Bone marrow (tissue), 2 donors: ENCODE measurements at regions not wholly inside any gene's neighbourhood (a gene's known extent, or its start where the extent isn't known, plus 50 kb on each side); places are given as distances from the start of the nearest gene placed in this dataset.
"Not testable (repeated sequence)": the region's sequence is repeated elsewhere in the genome, so short reads cannot be mapped to it uniquely, and the experiment has no call there.

ENCODE experiments used
- DNase-seq, 2 donors: peaks; one replicate each; lab custom pipeline; 2025; lab: John Stamatoyannopoulos, UW

- DNase-seq = no peak
Observed at GRCh38 chr9:74092491-74092834, 404.7 kb upstream of the RORB start.

- not testable (repeated sequence) for DNase-seq
Observed at GRCh38 chr9:74094037-74094436, 403.1 kb upstream of the RORB start.

DNA sequence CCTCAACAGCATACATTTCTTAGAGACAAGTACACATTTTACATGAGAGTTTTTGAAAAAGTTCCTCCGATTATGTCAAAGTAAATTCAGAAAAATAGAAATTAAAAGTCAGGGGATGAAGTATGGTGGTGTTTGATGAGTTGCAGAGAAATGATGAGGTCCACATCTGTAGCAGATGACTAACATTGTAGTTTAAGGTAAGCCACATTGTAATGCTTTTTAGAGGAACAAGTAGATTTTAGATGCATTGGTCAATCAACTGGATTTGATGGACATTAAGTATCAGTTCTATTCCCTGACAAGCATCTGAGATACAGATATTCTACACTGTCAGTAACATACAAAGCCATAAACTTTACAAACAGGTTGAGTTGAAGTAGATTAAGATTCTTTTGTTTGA, 402.4 kb upstream of the RORB start:
- no peak for DNase-seq

GRCh38 chr9:74095925-74096324, 401.2 kb upstream of the RORB start:
- DNase-seq = no peak

DNA sequence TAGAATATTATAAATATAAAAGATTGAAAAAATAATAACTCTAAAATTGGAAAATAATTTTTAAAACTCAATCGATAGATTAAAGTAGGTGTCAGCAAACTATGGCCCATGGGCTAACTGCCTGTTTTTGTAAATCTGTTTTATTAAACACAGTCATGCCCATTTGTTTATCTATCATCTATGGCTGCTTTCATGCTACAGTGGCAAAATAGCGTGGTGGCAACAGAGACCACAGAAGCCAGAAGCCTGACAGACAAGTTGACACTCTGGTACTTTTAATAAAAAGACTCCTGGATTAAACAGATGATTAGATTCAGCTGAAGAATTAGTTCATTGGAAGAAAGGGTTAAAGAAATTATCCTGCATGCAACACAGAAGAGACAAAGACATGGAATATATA, 400.7 kb upstream of the RORB start:
- no peak for DNase-seq

- DNase-seq = no peak
Observed at GRCh38 chr9:74100042-74100441, 397.1 kb upstream of the RORB start.

DNA sequence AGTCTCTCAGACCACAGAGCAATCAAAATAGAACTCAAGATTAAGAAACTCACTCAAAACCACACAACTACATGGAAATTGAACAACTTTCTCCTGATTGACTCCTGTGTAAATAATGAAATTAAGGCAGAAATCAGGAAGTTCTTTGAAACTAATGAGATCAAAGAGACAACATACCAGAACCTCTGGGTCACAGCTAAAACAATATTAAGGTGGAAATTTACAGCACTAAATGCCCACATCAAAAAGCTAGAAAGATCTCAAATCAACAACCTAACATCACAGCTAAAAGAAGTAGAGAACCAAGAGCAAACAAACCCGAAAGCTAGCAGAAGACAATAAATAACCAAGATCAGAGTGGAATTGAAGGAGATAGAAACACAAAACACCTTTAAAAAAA, 395.0 kb upstream of the RORB start:
- DNase-seq = not testable (repeated sequence)

- DNase-seq = no peak
Observed at GRCh38 chr9:74102702-74103101, 394.4 kb upstream of the RORB start.

DNA sequence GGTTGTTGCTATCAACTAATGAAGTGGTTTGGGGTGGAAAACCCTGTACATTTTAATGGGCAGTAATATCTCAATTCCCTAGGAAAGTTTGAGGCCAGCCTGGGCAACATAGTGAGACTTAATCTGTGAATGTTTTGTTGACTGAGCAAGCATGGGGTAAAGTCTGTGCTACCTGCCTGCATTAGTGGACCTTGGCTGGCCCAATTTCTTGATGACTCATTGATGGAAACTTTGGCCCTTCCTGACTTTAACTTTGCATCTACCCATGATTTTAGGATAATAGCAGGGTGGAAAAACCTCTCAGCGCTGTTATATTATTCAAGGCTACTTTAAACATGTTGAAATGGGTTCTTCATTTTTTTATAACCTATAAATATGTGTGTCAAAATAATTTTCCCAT, 389.4 kb upstream of the RORB start:
- DNase-seq = no peak

DNA sequence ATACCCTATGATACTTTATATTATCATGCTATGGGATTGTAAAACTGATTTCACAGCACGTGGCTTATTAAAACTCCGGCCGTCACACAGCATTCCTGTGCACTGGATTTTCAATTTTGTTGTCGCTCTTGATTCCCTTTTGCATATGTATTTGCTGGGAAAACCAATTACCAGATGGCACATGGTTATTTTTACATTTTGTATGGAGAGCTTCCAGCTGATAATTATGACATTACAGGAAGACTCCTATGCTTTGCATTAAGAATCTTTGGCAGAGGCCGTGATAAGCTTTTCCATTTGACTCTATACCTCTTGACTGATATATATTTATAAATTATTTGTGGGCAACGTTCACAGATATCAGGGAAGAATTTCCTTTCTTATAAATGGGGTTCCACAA, 381.2 kb upstream of the RORB start:
- DNase-seq = no peak

DNA sequence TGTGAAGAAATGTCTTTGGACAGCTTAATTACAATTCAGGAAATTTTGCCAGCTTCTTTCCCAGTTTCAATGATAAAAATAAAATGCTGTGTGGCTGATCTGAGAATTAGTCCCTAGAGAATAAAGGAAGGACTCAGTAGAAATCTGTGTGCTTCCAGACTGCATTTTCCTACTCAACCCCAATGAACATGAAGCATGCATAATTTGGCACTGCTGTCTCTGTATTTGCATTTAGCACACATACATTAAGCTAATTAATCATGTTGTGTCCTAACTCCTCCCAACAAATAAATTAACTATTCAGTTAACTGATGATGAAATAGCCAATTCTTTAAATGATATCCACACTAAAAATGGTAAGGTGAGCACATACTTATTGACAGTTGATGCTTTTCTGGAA, 380.0 kb upstream of the RORB start:
- no peak for DNase-seq

GRCh38 chr9:74117731-74118130, 379.4 kb upstream of the RORB start:
- no peak for DNase-seq

DNA sequence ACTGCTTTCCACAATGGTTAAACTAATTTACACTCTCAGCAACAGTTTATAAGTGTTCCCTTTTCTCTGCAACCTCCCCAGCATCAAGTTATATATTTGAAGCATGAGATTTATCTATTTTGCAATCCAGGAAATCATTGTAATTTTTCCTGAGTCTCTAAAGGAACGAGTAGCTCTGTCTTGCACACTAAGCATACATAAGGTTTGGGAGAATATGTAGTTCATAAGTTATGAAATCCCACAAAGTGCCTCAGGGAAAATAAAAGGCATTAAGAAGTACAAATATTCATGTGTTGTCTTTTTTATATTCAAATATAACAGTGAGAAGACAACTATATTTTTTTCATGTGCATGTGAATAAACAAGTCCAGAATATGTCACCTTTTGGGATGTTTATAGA, 377.1 kb upstream of the RORB start:
- no peak for DNase-seq

GRCh38 chr9:74120470-74120869, 376.7 kb upstream of the RORB start:
- DNase-seq = no peak

- DNase-seq = no peak
Observed at GRCh38 chr9:74122216-74122615, 374.9 kb upstream of the RORB start.

- DNase-seq = no peak
Observed at GRCh38 chr9:74122661-74123060, 374.5 kb upstream of the RORB start.

DNA sequence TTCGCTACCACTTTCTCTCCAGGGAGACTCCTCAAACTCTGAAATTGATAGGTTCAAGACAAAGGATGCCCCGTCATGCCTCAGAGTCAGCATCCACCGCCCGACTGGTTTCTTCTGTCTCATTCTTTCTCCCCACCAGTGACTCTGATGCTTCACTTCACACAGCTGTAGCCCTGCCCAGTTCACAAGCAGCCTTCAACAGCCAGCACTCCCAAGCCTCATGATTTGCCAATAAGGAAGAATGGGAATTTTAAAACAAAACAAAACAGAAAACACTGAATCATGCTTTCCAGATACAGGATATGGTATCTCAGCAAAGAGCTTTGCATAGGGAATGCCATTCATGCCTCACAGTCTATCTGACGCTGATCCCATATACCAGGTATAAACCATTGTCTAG, 371.2 kb upstream of the RORB start:
- DNase-seq = no peak

GRCh38 chr9:74132986-74133385, 364.1 kb upstream of the RORB start:
- DNase-seq = no peak

DNA sequence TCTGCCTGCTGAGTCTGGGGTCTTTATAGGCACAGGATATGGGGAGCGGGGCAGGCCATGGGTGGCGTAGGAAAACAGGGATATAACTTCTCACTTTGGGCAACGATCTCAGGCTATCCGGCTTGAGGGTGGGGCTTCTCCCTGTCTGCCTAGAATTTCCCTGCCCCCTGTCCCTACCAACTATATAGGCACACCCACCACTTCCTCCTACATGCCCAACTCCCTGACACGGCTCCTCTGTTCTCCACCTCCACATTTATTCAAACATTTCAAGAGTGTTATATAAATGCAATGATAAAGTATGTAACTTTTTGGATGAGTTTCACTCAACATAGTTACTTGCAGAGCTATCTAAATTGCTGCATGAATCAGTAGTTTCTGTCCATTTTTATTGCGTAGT, 363.2 kb upstream of the RORB start:
- DNase-seq = no peak

- DNase-seq = no peak
Observed at GRCh38 chr9:74138182-74138581, 359.0 kb upstream of the RORB start.

DNA sequence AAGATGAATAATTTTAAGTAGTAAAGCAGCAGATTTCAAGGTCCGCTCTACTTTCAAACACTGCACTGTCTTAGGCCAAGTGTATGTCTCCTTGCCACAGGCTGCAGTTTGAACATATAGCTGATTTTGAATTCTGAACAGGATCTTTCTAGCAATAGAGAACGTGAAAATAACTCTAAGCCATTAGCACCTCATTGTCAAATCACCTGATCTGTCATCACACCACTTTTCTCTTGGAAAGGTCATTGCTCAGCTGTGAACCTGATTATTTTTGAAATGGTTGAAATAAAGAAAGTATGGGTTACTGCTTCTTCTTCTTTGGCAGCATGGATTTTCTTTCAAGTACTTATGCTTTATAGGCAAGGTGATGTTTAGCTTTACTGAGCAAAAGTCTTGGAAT, 357.0 kb upstream of the RORB start:
- no peak for DNase-seq

DNA sequence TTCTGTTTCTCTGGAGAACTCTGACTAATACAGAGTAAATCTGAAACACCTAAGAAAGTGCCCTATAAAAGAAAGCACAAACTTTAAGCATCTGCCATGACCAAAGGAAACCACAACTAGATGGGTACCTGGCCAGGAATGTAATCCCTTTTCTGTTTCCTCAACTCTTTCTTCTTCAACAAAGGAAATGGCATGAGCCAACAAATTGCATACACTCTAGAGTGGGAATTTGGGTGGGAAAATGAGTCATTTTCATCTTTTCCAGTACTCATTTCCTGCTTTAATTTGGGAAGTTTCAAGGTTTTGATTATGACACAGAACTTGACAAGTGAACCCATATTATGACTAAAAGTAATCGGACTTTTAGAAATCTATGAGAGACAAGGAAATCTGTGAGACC, 349.2 kb upstream of the RORB start:
- DNase-seq = no peak

GRCh38 chr9:74172874-74173273, 324.3 kb upstream of the RORB start:
- DNase-seq = no peak

GRCh38 chr9:74173284-74173683, 323.9 kb upstream of the RORB start:
- DNase-seq = no peak

DNA sequence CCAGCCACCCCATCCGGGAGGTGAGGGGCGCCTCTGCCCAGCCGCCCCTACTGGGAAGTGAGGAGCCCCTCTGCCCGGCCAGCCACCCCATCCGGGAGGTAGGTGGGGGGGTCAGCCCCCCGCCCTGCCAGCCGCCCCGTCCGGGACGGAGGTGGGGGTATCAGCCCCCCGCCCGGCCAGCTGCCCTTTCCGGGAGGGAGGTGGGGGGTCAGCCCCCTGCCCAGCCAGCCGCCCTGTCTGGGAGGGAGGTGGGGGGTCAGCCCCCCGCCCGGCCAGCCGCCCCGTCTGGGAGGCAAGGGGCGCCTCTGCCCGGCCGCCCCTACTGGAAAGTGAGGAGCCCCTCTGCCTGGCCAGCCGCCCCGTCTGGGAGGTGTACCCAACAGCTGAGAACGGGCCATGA, 299.4 kb upstream of the RORB start:
- DNase-seq = not testable (repeated sequence)
